ENCODE measurements at regions not wholly inside any gene's neighbourhood (a gene's known extent, or its start where the extent isn't known, plus 50 kb on each side); places are given as distances from the start of the nearest gene placed in this dataset.

- DNase-seq (ENCODE audit: extremely low read depth, low read depth): no peak
- H3K4me3 ChIP-seq (replicated peaks; ENCODE audit: low read depth, low read length): no peak overlapping the region
- no peak for TF ChIP-seq CTCF (IDR thresholded peaks at IDR 0.05; ENCODE audit: low read depth, low read length, missing control alignments)
Measured at GRCh38 chr2:66036948-66037347, 398.0 kb upstream of the MEIS1 start.

GRCh38 chr2:66034467-66034866 lies 400.5 kb upstream of the MEIS1 start:
- no peak for TF ChIP-seq CTCF (IDR thresholded peaks at IDR 0.05; ENCODE audit: low read depth, low read length, missing control alignments)
- no peak overlapping the region for H3K4me3 ChIP-seq (replicated peaks; ENCODE audit: low read depth, low read length)
- no peak for DNase-seq (ENCODE audit: extremely low read depth, low read depth)

- no peak overlapping the region for H3K4me3 ChIP-seq (replicated peaks; ENCODE audit: low read depth, low read length)
- TF ChIP-seq CTCF (IDR thresholded peaks at IDR 0.05; ENCODE audit: low read depth, low read length, missing control alignments): no peak
- no peak for DNase-seq (ENCODE audit: extremely low read depth, low read depth)
Measured at GRCh38 chr2:66032226-66032775, 402.6 kb upstream of the MEIS1 start.

- no peak for TF ChIP-seq CTCF (IDR thresholded peaks at IDR 0.05; ENCODE audit: low read depth, low read length, missing control alignments)
- H3K4me3 ChIP-seq (replicated peaks; ENCODE audit: low read depth, low read length): no peak overlapping the region
- no peak for DNase-seq (ENCODE audit: extremely low read depth, low read depth)
Measured at GRCh38 chr2:66031236-66031635, 403.7 kb upstream of the MEIS1 start.

GRCh38 chr2:66030553-66030952 lies 404.4 kb upstream of the MEIS1 start:
- no peak for DNase-seq (ENCODE audit: extremely low read depth, low read depth)
- peak; percentile 3 for TF ChIP-seq CTCF (IDR thresholded peaks at IDR 0.05; ENCODE audit: low read depth, low read length, missing control alignments)

GRCh38 chr2:66024391-66024790 lies 410.5 kb upstream of the MEIS1 start:
- DNase-seq (ENCODE audit: extremely low read depth, low read depth): no peak
- TF ChIP-seq CTCF (IDR thresholded peaks at IDR 0.05; ENCODE audit: low read depth, low read length, missing control alignments): no peak
- no peak overlapping the region for H3K4me3 ChIP-seq (replicated peaks; ENCODE audit: low read depth, low read length)

More at GRCh38 chr2:66030553-66030952, 404.4 kb upstream of the MEIS1 start:
- H3K4me3 ChIP-seq (replicated peaks; ENCODE audit: low read depth, low read length): no peak overlapping the region

- H3K4me3 ChIP-seq (replicated peaks; ENCODE audit: low read depth, low read length): no peak overlapping the region
- no peak for DNase-seq (ENCODE audit: extremely low read depth, low read depth)
- TF ChIP-seq CTCF (IDR thresholded peaks at IDR 0.05; ENCODE audit: low read depth, low read length, missing control alignments): no peak
Measured at GRCh38 chr2:66021296-66021695, 413.6 kb upstream of the MEIS1 start.

Data from HFF-Myc (cell line).